ENCODE measurements at regions not wholly inside any gene's neighbourhood (a gene's known extent, or its start where the extent isn't known, plus 50 kb on each side); places are given as distances from the start of the nearest gene placed in this dataset.

GRCh38 chr1:221905802-221906201 lies 163.9 kb upstream of the DUSP10 start:
- H3K4me3 ChIP-seq (ENCODE audit: extremely low read depth in 1 of 4, insufficient read depth in 2 of 4, low read depth in 3 of 4, low read length in 4 of 4): no peak overlapping the region
- TF ChIP-seq RNF2 (IDR thresholded peaks at IDR 0.05; ENCODE audit: borderline replicate concordance, low read depth, low read length, missing control alignments, poor library complexity, severe bottlenecking): no peak
- TF ChIP-seq RAD21 (IDR thresholded peaks at IDR 0.05 in 1 of 2, conservative IDR thresholded peaks at IDR 0.05 in 1 of 2; ENCODE audit: low read depth in 2 of 2, low read length in 2 of 2): no peak
- no peak for TF ChIP-seq EP300 (IDR thresholded peaks at IDR 0.05; ENCODE audit: borderline replicate concordance in 1 of 2, low read depth in 2 of 2, low read length in 2 of 2)
- TF ChIP-seq POU5F1 (IDR thresholded peaks at IDR 0.05; ENCODE audit: low read depth, low read length): no peak
- no peak for TF ChIP-seq E2F6 (IDR thresholded peaks at IDR 0.05)
- no peak for TF ChIP-seq ZNF274 (IDR thresholded peaks at IDR 0.05; ENCODE audit: borderline replicate concordance, extremely low read depth, low read length)
- no peak for TF ChIP-seq NRF1 (IDR thresholded peaks at IDR 0.05; ENCODE audit: low read depth, low read length)
- no peak for TF ChIP-seq GTF2F1 (IDR thresholded peaks at IDR 0.05; ENCODE audit: borderline replicate concordance, low read depth, low read length)
- no peak for TF ChIP-seq EZH2 (IDR thresholded peaks at IDR 0.05; ENCODE audit: low read depth, low read length, severe bottlenecking)

More at GRCh38 chr1:221905802-221906201, 163.9 kb upstream of the DUSP10 start:
- 45% methylated on average over 2 of the region's 2 CpGs; no CpG with 5 or more reads in 1 of the 2 experiments for WGBS, 2 experiments (ENCODE audit: extremely low coverage in 1 of 2, insufficient coverage in 1 of 2, insufficient read length in 1 of 2, insufficient replicate concordance in 2 of 2, low coverage in 1 of 2, low lambda C conversion rate in 2 of 2, missing lambda C conversion rate in 1 of 2)
- Histone ChIP-seq H4K20me1 (replicated peaks in 1 of 2; ENCODE audit: control insufficient read depth in 1 of 2, insufficient read depth in 2 of 2, low read length in 2 of 2) (no peaks in the 10 kb centered on the region), H4K5ac (ENCODE audit: insufficient read length, low read depth, low read length) (no peak overlapping the region), H4K91ac (replicated peaks; ENCODE audit: insufficient read length, low read length) (no peak overlapping the region), H3K56ac (replicated peaks; ENCODE audit: insufficient read length, low read depth, low read length) (no peak overlapping the region), H3K79me1 (ENCODE audit: low read depth, low read length) (no peaks in the 10 kb centered on the region), H3K27ac (ENCODE audit: low read depth, low read length) (no peak overlapping the region), H4K8ac (ENCODE audit: extremely low read depth, insufficient read depth, low read length) (no peak overlapping the region), H3K4me1 (replicated peaks in 1 of 4; ENCODE audit: control insufficient read depth in 3 of 4, insufficient read depth in 4 of 4, low read length in 3 of 4) (no peaks in the 10 kb centered on the region), H3K9ac (replicated peaks in 1 of 4; ENCODE audit: extremely low read depth in 1 of 4, low read depth in 3 of 4, low read length in 3 of 4) (no peak overlapping the region), H3K23ac (ENCODE audit: insufficient read length) (no peak overlapping the region), H3K9me3 (ENCODE audit: insufficient read depth in 2 of 2, low read depth in 1 of 2, low read length in 1 of 2) (no peaks in the 10 kb centered on the region), H3K36me3 (ENCODE audit: control insufficient read depth in 2 of 4, insufficient read depth in 4 of 4, low read length in 3 of 4) (no peaks in the 10 kb centered on the region), H2BK15ac (ENCODE audit: low read length) (no peak overlapping the region), H3K18ac (ENCODE audit: extremely low read depth, low read length) (no peak overlapping the region), H2AFZ (ENCODE audit: low read length) (no peak overlapping the region), H3K4ac (replicated peaks; ENCODE audit: insufficient read length, low read depth, low read length) (no peak overlapping the region), H3K27me3 (replicated peaks in 1 of 4; ENCODE audit: control insufficient read depth in 3 of 4, extremely low read depth in 1 of 4, insufficient read depth in 3 of 4, low read length in 3 of 4) (no peaks in the 10 kb centered on the region), H3K14ac (ENCODE audit: insufficient read length) (no peak overlapping the region), H3K79me2 (ENCODE audit: control insufficient read depth in 1 of 2, insufficient read depth in 2 of 2, low read length in 2 of 2) (no peaks in the 10 kb centered on the region), H3K4me2 (ENCODE audit: insufficient read depth in 1 of 2, low read depth in 2 of 2, low read length in 2 of 2) (no peak overlapping the region), H2BK5ac (ENCODE audit: low read depth, low read length) (no peak overlapping the region), H2BK12ac (ENCODE audit: low read depth, low read length) (no peak overlapping the region), H2BK120ac (replicated peaks; ENCODE audit: low read depth, low read length) (no peak overlapping the region), H2BK20ac (ENCODE audit: low read length) (no peak overlapping the region), H3K23me2 (ENCODE audit: low read depth, low read length) (no peaks in the 10 kb centered on the region), H2AK5ac (ENCODE audit: low read depth, low read length) (no peak overlapping the region)
- no peak for FAIRE-seq
- no peak for DNase-seq (ENCODE audit: low read depth in 1 of 2, low spot score in 2 of 2)
- CTCF ChIA-PET (ENCODE audit: partially characterized antibody): interaction anchor here (0.9 to 1.3 kb wide), 2 partner anchors 13 to 24 kb away, joined by 3 to 5 read pairs; no protein-coding TSS in a partner anchor
- POLR2A ChIA-PET (ENCODE audit: partially characterized antibody): no interaction called here

All from H1 (cell line).